OCI-LY3 (cell line): ENCODE measurements at regions not wholly inside any gene's neighbourhood (a gene's known extent, or its start where the extent isn't known, plus 50 kb on each side); places are given as distances from the start of the nearest gene placed in this dataset.

Source experiments
- CTCF ChIP-seq: fragments of 200-600, 300-600 bp; sonication (generic); IDR thresholded peaks from 2 replicates; pipeline ENCODE4 v1.5.1; 2014; ENCODE audit warnings: antibody characterized with exemption, low read length, low read depth
- EZH2phosphoT487 ChIP-seq: fragments of 200-600 bp; shearing (Covaris generic); IDR thresholded peaks from 2 replicates; pipeline ENCODE4 v1.6.1; 2018; ENCODE audit warnings: antibody characterized with exemption, mixed run types, low read depth

- TF ChIP-seq CTCF (no peak), EZH2phosphoT487 (no peak)
These were observed 185.6 kb downstream of the OR2B2 start for GRCh38 chr6:27726619-27727023.
